Heart left ventricle (tissue), 16 donors: ENCODE measurements at regions not wholly inside any gene's neighbourhood (a gene's known extent, or its start where the extent isn't known, plus 50 kb on each side); places are given as distances from the start of the nearest gene placed in this dataset.

Experiments
- ATAC-seq, 4 donors: fragments of 200-7000 bp; cut with Tn5 transposase; one replicate each; pipeline ENCODE4 v1.9.1; 2020 to 2022; ENCODE audit warnings: moderate library complexity in 4 of 4, mild to moderate bottlenecking in 3 of 4, moderate number of reproducible peaks in 1 of 4
- DNase-seq, 5 donors: peaks; one replicate each; pipeline ENCODE4 v3.0.0-alpha.2; 2020
- H3K27ac ChIP-seq, 12 donors: fragments of 200-600 bp; sonication (generic) in 4 of 12; one replicate each; pipeline versions ENCODE4 v1.5.0 to v1.8.0; 2016 to 2022; ENCODE audit warnings: mild to moderate bottlenecking in 2 of 12
- H3K27me3 ChIP-seq, 9 donors: fragments of 200-600 bp; sonication (generic) in 2 of 9; one replicate each; pipeline versions ENCODE4 v1.5.1 to v1.8.0; 2016 to 2022; ENCODE audit warnings: mild to moderate bottlenecking in 3 of 9
- H3K36me3 ChIP-seq, 9 donors: fragments of 200-600 bp; sonication (generic) in 2 of 9; one replicate each; pipeline versions ENCODE4 v1.5.0 to v1.8.0; 2018 to 2022; ENCODE audit warnings: mild to moderate bottlenecking in 2 of 9
- H3K4me1 ChIP-seq, 12 donors: fragments of 200-600 bp; sonication (generic) in 4 of 12; one replicate each; pipeline versions ENCODE4 v1.5.0 to v1.8.0; 2016 to 2022; ENCODE audit warnings: mild to moderate bottlenecking in 3 of 12
- H3K4me3 ChIP-seq, 12 donors: fragments of 200-600 bp; sonication (generic) in 4 of 12; one replicate each; pipeline versions ENCODE4 v1.5.0 to v1.8.0; 2017 to 2022; ENCODE audit warnings: mild to moderate bottlenecking in 9 of 12, moderate library complexity in 4 of 12
- H3K9me3 ChIP-seq, 12 donors: fragments of 200-600 bp; sonication (generic) in 4 of 12; one replicate each; pipeline versions ENCODE4 v1.5.0 to v1.8.0; 2016 to 2022; ENCODE audit warnings: mild to moderate bottlenecking in 1 of 12
- POLR2A ChIP-seq, 2 donors: fragments of 450-650 bp; IDR thresholded peaks; one replicate each; pipeline ENCODE4 v1.6.1; 2017; ENCODE audit warnings: antibody characterized with exemption in 2 of 2, mild to moderate bottlenecking in 2 of 2, moderate library complexity in 2 of 2
- WGBS, 4 donors: extraction: QIAGEN DNeasy Blood & Tissue Kit in 2 of 4; methylation state at CpG; one replicate each; pipeline versions ENCODE4 v1.1.5 to v1.1.7; 2013 to 2018; 5-methylcytosine and 5-hydroxymethylcytosine counted together
- intact Hi-C, 10 donors: fragments of 100-400 bp; cut with DNase I; formaldehyde crosslinking; loops; one replicate each; pipeline versions ENCODE4 v1.11.1 to v1.14.2; 2022
- TF ChIP-seq, protein P1 (sequence below), 12 donors: fragments of 200-600 bp; sonication (generic) in 4 of 12; IDR thresholded peaks; one replicate each; pipeline versions ENCODE4 v1.5.0 to v1.8.0; 2018 to 2022; ENCODE audit warnings: antibody characterized with exemption in 12 of 12, mild to moderate bottlenecking in 5 of 12
- donor health status: ischemic (EF 13 %, LVEDD 7.1; RV severe dilation, severe dysfunction).
- donor health status: healthy with polysubstance abuse.
- donor health status: DM: no; HTN: yes; CAD: no.
- donor health status: DM: no; HTN: no; CAD: no.
- donor health status: ischemic (EF 25% LVEDD 6.9; RV normal size, moderate dysfunction).
- donor health status: ischemic (EF 25% LVEDD 5.7; RV mildly dilated, moderate dysfunction).
- donor health status: healthy.
- donor health status: DM: yes; HTN: yes; CAD: no.
- donor health status: ischemic (EF 35%, LVEDD 5.7; RV mildly dilated, moderate dysfunction).
- donor health status: nonischemic (EF 11% LVEDD 7.7; RV severe dilation, severe dysfunction).
- donor health status: DM: yes; HTN: yes; CAD: no.
- donor health status: PGD.
- donor health status: ischemic (EF 29% LVEDD 5.4; RV normal size, mild dysfunction).
- donor health status: nonischemic (EF 23%, LVEDD 6.1; RV moderate dilation, normal function).

DNA sequence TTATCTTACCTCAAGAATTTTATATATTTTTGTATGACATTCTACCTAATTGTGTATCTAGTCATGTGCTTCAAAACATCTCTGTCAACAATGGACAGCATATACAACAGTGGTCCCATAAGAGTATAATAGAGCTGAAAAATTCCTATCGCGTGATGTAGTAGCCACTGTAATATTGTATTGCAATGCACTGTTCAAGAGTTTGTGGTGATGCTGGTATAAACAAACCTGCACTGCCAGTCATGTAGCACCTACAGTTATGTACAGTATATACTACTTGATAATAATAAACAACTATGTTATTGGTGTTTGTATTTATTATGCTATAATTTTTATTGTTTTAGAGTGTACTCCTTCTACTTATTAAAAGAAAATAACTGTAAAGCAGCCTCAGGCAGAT is 672.7 kb downstream of the CD109 start:
- WGBS, 4 donors = 80 to 89% (median 84%) methylated on average over 2 of the region's 2 CpGs
- intact Hi-C loops = no loop called here
- no peak for TF ChIP-seq POLR2A (IDR thresholded peaks at IDR 0.05)
- TF ChIP-seq, protein P1, sequence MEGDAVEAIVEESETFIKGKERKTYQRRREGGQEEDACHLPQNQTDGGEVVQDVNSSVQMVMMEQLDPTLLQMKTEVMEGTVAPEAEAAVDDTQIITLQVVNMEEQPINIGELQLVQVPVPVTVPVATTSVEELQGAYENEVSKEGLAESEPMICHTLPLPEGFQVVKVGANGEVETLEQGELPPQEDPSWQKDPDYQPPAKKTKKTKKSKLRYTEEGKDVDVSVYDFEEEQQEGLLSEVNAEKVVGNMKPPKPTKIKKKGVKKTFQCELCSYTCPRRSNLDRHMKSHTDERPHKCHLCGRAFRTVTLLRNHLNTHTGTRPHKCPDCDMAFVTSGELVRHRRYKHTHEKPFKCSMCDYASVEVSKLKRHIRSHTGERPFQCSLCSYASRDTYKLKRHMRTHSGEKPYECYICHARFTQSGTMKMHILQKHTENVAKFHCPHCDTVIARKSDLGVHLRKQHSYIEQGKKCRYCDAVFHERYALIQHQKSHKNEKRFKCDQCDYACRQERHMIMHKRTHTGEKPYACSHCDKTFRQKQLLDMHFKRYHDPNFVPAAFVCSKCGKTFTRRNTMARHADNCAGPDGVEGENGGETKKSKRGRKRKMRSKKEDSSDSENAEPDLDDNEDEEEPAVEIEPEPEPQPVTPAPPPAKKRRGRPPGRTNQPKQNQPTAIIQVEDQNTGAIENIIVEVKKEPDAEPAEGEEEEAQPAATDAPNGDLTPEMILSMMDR (IDR thresholded peaks at IDR 0.05) = no peak
- Histone ChIP-seq H3K4me3 (no peak overlapping the region), H3K36me3 (no peaks in the 10 kb centered on the region), H3K27ac (no peak overlapping the region), H3K27me3 (no peaks in the 10 kb centered on the region), H3K9me3 (no peaks in the 10 kb centered on the region), H3K4me1 (no peaks in the 10 kb centered on the region)
- ATAC-seq = no peak
- DNase-seq = no peak

DNA sequence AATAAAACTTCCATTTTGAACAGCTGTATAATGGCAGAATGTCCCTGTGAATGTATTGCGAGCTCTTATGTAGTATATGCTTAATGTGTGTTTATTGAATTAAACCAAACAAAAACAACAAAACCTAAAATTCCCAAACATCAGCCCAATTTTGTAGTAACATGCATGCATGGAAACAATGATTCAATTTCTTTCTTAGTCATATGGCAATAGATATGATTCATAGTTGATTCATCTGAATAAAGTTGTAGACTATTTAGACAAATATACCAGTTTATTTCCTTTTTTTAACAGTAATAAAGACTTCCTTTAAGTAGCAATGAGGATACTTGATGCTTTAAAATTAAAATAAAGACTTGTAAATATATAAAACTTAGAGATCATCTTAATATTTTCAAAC is 670.6 kb downstream of the CD109 start:
- Histone ChIP-seq H3K27ac (no peak overlapping the region), H3K9me3 (no peaks in the 10 kb centered on the region), H3K4me1 (no peaks in the 10 kb centered on the region), H3K36me3 (no peaks in the 10 kb centered on the region), H3K27me3 (no peaks in the 10 kb centered on the region), H3K4me3 (no peak overlapping the region)
- 95 to 100% (median 99%) methylated on average over 1 of the region's 1 CpG for WGBS, 4 donors
- no peak for TF ChIP-seq POLR2A (IDR thresholded peaks at IDR 0.05)
- TF ChIP-seq, protein P1 (IDR thresholded peaks at IDR 0.05) = no peak
- ATAC-seq = no peak
- intact Hi-C loops = no loop called here
- DNase-seq = no peak

DNA sequence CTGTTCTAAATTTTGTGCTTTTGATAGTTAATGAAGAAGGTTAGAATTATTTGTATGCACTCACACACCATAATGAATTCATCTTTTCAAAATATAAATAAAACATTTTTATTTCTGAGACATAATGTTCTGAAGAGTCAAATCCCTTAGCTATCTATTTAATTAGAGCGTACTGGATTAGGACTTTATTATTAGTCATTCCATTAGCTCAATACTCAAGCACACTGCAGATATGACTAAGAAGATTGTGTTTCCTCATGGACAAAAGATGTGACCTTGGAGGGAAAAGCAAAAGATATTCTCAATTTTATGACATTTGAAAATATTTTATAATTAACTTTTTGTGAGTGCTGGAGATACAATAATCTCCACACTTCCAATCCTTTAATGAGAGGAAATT is 666.4 kb downstream of the CD109 start:
- no peaks in the 10 kb centered on the region for H3K9me3 ChIP-seq
- no peaks in the 10 kb centered on the region for H3K27me3 ChIP-seq
- intact Hi-C loops = loop anchor here in 1 of 10 donors (2.0 kb wide), 1 partner anchor 120 kb away; no protein-coding TSS in a partner anchor
- ATAC-seq (no peak), DNase-seq (no peak)
- peaks cover 0 to 2% (median 0%) of the 10 kb centered on the region in 12 donors for H3K4me1 ChIP-seq
- no peak for TF ChIP-seq POLR2A (IDR thresholded peaks at IDR 0.05)
- TF ChIP-seq, protein P1 (IDR thresholded peaks at IDR 0.05) = no peak
- H3K4me3 ChIP-seq = no peak overlapping the region
- WGBS, 4 donors = 78 to 90% (median 88%) methylated on average over 1 of the region's 1 CpG
- H3K36me3 ChIP-seq = no peaks in the 10 kb centered on the region
- no peak overlapping the region for H3K27ac ChIP-seq

DNA sequence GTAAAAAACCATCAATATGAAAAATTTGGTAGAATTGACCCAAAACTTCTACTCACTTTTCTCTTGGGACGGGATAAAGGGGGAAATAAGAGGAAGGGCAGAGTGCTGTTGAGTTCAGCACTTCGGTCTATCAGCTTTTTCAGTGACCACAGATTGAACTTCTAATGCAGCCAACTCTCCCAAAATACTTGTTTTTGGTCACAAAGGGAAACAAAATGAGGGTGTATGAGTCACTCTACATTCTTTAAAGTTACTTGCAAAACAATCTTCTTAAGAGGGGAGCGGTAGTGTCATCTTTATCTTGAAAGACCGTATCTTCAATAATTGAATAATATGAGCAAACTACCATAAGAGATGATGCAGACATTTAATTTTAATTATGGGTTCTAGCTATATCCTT is 661.3 kb downstream of the CD109 start:
- Histone ChIP-seq H3K4me3 (no peak overlapping the region), H3K4me1 (peaks cover 0 to 5% (median 0%) of the 10 kb centered on the region in 12 donors), H3K27me3 (no peaks in the 10 kb centered on the region), H3K36me3 (no peaks in the 10 kb centered on the region), H3K27ac (peak overlapping the region in 2 of 12 donors; percentile 1 to 6), H3K9me3 (no peaks in the 10 kb centered on the region)
- TF ChIP-seq, protein P1 (IDR thresholded peaks at IDR 0.05) = no peak
- no peak for TF ChIP-seq POLR2A (IDR thresholded peaks at IDR 0.05)
- no peak for DNase-seq
- ATAC-seq = peak in 1 of 4 donors; percentile 59
- WGBS, 4 donors = 67 to 78% (median 71%) methylated on average over 4 of the region's 4 CpGs
- intact Hi-C loops = loop anchor here in 1 of 10 donors (10.0 kb wide), 1 partner anchor 847 kb away; the partner anchor contains the start of gene COL12A1
